NCI-H2107 treated with DMSO at 0.1 percent for 48 hours (cell line): ENCODE measurements at regions not wholly inside any gene's neighbourhood (a gene's known extent, or its start where the extent isn't known, plus 50 kb on each side); places are given as distances from the start of the nearest gene placed in this dataset.
"Not testable (repeated sequence)": the region's sequence is repeated elsewhere in the genome, so short reads cannot be mapped to it uniquely, and the experiment has no call there.

ENCODE experiments used
- DNase-seq: peaks from one replicate; lab custom pipeline; 2025; ENCODE audit not compliant: unreplicated experiment; lab: John Stamatoyannopoulos, UW

GRCh38 chr7:68410693-68411092 is 1187.6 kb upstream of the AUTS2 start:
- not testable (repeated sequence) for DNase-seq

- no peak for DNase-seq
These were observed 1186.5 kb upstream of the AUTS2 start for GRCh38 chr7:68411742-68412141.

- no peak for DNase-seq
These were observed 1183.4 kb upstream of the AUTS2 start for GRCh38 chr7:68414631-68415425.

GRCh38 chr7:68417002-68417401 is 1181.3 kb upstream of the AUTS2 start:
- DNase-seq: no peak

- DNase-seq: no peak
These were observed 1180.6 kb upstream of the AUTS2 start for GRCh38 chr7:68417659-68418058.

- no peak for DNase-seq
These were observed 1177.7 kb upstream of the AUTS2 start for GRCh38 chr7:68420342-68421192.

- DNase-seq: no peak
These were observed 1176.6 kb upstream of the AUTS2 start for GRCh38 chr7:68421712-68422111.

GRCh38 chr7:68422281-68422680 is 1176.0 kb upstream of the AUTS2 start:
- DNase-seq: no peak

GRCh38 chr7:68423356-68423755 is 1174.9 kb upstream of the AUTS2 start:
- no peak for DNase-seq

GRCh38 chr7:68424658-68425297 is 1173.5 kb upstream of the AUTS2 start:
- DNase-seq: no peak

GRCh38 chr7:68425377-68425776 is 1172.9 kb upstream of the AUTS2 start:
- no peak for DNase-seq

- no peak for DNase-seq
These were observed 1168.7 kb upstream of the AUTS2 start for GRCh38 chr7:68429411-68430117.

GRCh38 chr7:68432585-68432984 is 1165.7 kb upstream of the AUTS2 start:
- DNase-seq: no peak

- no peak for DNase-seq
These were observed 1164.7 kb upstream of the AUTS2 start for GRCh38 chr7:68433462-68434070.

GRCh38 chr7:68434857-68435256 is 1163.4 kb upstream of the AUTS2 start:
- no peak for DNase-seq

- DNase-seq: no peak
These were observed 1160.3 kb upstream of the AUTS2 start for GRCh38 chr7:68438016-68438415.

GRCh38 chr7:68438811-68439210 is 1159.5 kb upstream of the AUTS2 start:
- DNase-seq: no peak

GRCh38 chr7:68439897-68440296 is 1158.4 kb upstream of the AUTS2 start:
- DNase-seq: no peak

- no peak for DNase-seq
These were observed 1157.4 kb upstream of the AUTS2 start for GRCh38 chr7:68440866-68441265.

GRCh38 chr7:68441645-68442044 is 1156.6 kb upstream of the AUTS2 start:
- DNase-seq: no peak
